Stimulated activated naive B cell treated with anti-CD40 and anti-IgM and Interleukin-4, amounts not matched to agents 10 μg/mL and 1 μg/mL and 100 μg/mL, for 72 hours (primary cell): ENCODE measurements at regions not wholly inside any gene's neighbourhood (a gene's known extent, or its start where the extent isn't known, plus 50 kb on each side); places are given as distances from the start of the nearest gene placed in this dataset.

Experiments
- ATAC-seq, 2 donors: fragments of 150-1000 bp; cut with Tn5 transposase; replicated peaks; 2 replicates each; pipeline ENCODE4 v1.10.0; 2021; ENCODE audit warnings: moderate library complexity in 1 of 2
- DNase-seq: peaks from one replicate; pipeline ENCODE4 v3.0.0; 2021
- H3K27ac Mint-ChIP-seq: one replicate; pipeline ENCODE4 v1.8.0; 2022; ENCODE audit warnings: mild to moderate bottlenecking, mixed read lengths
- H3K27me3 Mint-ChIP-seq, 2 donors: one replicate each; pipeline ENCODE4 v1.8.0; 2022; ENCODE audit warnings: mixed read lengths in 2 of 2
- H3K36me3 Mint-ChIP-seq, 2 donors: one replicate each; pipeline ENCODE4 v1.8.0; 2022; ENCODE audit warnings: mixed read lengths in 2 of 2, mild to moderate bottlenecking in 1 of 2
- H3K4me1 Mint-ChIP-seq, 2 donors: one replicate each; pipeline ENCODE4 v1.8.0; 2022; ENCODE audit warnings: mixed read lengths in 2 of 2, mild to moderate bottlenecking in 1 of 2
- H3K4me3 Mint-ChIP-seq, 2 donors: one replicate each; pipeline ENCODE4 v1.8.0; 2022; ENCODE audit warnings: mild to moderate bottlenecking in 2 of 2, mixed read lengths in 2 of 2, moderate library complexity in 1 of 2
- H3K9me3 Mint-ChIP-seq, 2 donors: one replicate each; pipeline ENCODE4 v1.8.0; 2022; ENCODE audit warnings: mixed read lengths in 2 of 2, mild to moderate bottlenecking in 1 of 2

GRCh38 chr1:218656301-218657037 lies 311.3 kb downstream of the TGFB2 start:
- no peak for ATAC-seq
- Mint-ChIP-seq H3K27ac (no peak overlapping the region), H3K36me3 (no peaks in the 10 kb centered on the region), H3K27me3 (peaks cover 0 to 5% of the 10 kb centered on the region in 2 donors), H3K9me3 (no peaks in the 10 kb centered on the region), H3K4me3 (no peak overlapping the region), H3K4me1 (no peaks in the 10 kb centered on the region)
- DNase-seq, result no peak

GRCh38 chr1:218658269-218658668 lies 313.1 kb downstream of the TGFB2 start:
- no peaks in the 10 kb centered on the region for H3K4me1 Mint-ChIP-seq
- no peaks in the 10 kb centered on the region for H3K9me3 Mint-ChIP-seq

GRCh38 chr1:218658899-218659298 lies 313.8 kb downstream of the TGFB2 start:
- Mint-ChIP-seq H3K36me3 (no peaks in the 10 kb centered on the region), H3K9me3 (no peaks in the 10 kb centered on the region), H3K27ac (no peak overlapping the region), H3K4me3 (no peak overlapping the region), H3K27me3 (peaks cover 0 to 5% of the 10 kb centered on the region in 2 donors), H3K4me1 (no peaks in the 10 kb centered on the region)
- ATAC-seq (no peak), DNase-seq (no peak)

More at GRCh38 chr1:218658269-218658668, 313.1 kb downstream of the TGFB2 start:
- peaks cover 0 to 5% of the 10 kb centered on the region in 2 donors for H3K27me3 Mint-ChIP-seq
- no peak overlapping the region for H3K4me3 Mint-ChIP-seq
- no peak overlapping the region for H3K27ac Mint-ChIP-seq
- ATAC-seq (no peak), DNase-seq (no peak)
- no peaks in the 10 kb centered on the region for H3K36me3 Mint-ChIP-seq

GRCh38 chr1:218659911-218660677 lies 315.0 kb downstream of the TGFB2 start:
- no peak overlapping the region for H3K4me3 Mint-ChIP-seq
- no peaks in the 10 kb centered on the region for H3K9me3 Mint-ChIP-seq
- H3K36me3 Mint-ChIP-seq, result no peaks in the 10 kb centered on the region
- H3K4me1 Mint-ChIP-seq, result no peaks in the 10 kb centered on the region
- no peak overlapping the region for H3K27ac Mint-ChIP-seq
- ATAC-seq (no peak), DNase-seq (no peak)
- H3K27me3 Mint-ChIP-seq, result no peaks in the 10 kb centered on the region

GRCh38 chr1:218660678-218661053 lies 315.5 kb downstream of the TGFB2 start:
- no peak for ATAC-seq
- H3K9me3 Mint-ChIP-seq, result no peaks in the 10 kb centered on the region

GRCh38 chr1:218661411-218661810 lies 316.3 kb downstream of the TGFB2 start:
- no peak for DNase-seq
- no peaks in the 10 kb centered on the region for H3K4me1 Mint-ChIP-seq
- no peak overlapping the region for H3K4me3 Mint-ChIP-seq
- H3K9me3 Mint-ChIP-seq, result no peaks in the 10 kb centered on the region
- peaks cover 0 to 3% of the 10 kb centered on the region in 2 donors for H3K27me3 Mint-ChIP-seq
- H3K27ac Mint-ChIP-seq, result no peak overlapping the region
- no peaks in the 10 kb centered on the region for H3K36me3 Mint-ChIP-seq
- no peak for ATAC-seq

More at GRCh38 chr1:218660678-218661053, 315.5 kb downstream of the TGFB2 start:
- Mint-ChIP-seq H3K27ac (no peak overlapping the region), H3K4me3 (no peak overlapping the region), H3K27me3 (peaks cover 0 to 3% of the 10 kb centered on the region in 2 donors), H3K36me3 (no peaks in the 10 kb centered on the region), H3K4me1 (no peaks in the 10 kb centered on the region)
- no peak for DNase-seq

GRCh38 chr1:218664385-218665170 lies 319.4 kb downstream of the TGFB2 start:
- ATAC-seq (no peak), DNase-seq (no peak)
- no peaks in the 10 kb centered on the region for H3K36me3 Mint-ChIP-seq
- no peaks in the 10 kb centered on the region for H3K9me3 Mint-ChIP-seq
- no peak overlapping the region for H3K4me3 Mint-ChIP-seq
- H3K27me3 Mint-ChIP-seq, result peaks cover 0 to 3% of the 10 kb centered on the region in 2 donors
- no peaks in the 10 kb centered on the region for H3K4me1 Mint-ChIP-seq
- no peak overlapping the region for H3K27ac Mint-ChIP-seq

GRCh38 chr1:218665221-218665620 lies 320.1 kb downstream of the TGFB2 start:
- ATAC-seq, result no peak
- H3K4me3 Mint-ChIP-seq, result no peak overlapping the region
- no peak overlapping the region for H3K27ac Mint-ChIP-seq
- peaks cover 0 to 6% of the 10 kb centered on the region in 2 donors for H3K27me3 Mint-ChIP-seq
- H3K9me3 Mint-ChIP-seq, result peaks cover under 1 to 3% of the 10 kb centered on the region in 2 donors
- H3K4me1 Mint-ChIP-seq, result no peaks in the 10 kb centered on the region
- no peak for DNase-seq
- no peaks in the 10 kb centered on the region for H3K36me3 Mint-ChIP-seq

GRCh38 chr1:218666263-218666662 lies 321.1 kb downstream of the TGFB2 start:
- H3K36me3 Mint-ChIP-seq, result no peaks in the 10 kb centered on the region
- H3K9me3 Mint-ChIP-seq, result peaks cover 2 to 5% of the 10 kb centered on the region in 2 donors
- H3K27me3 Mint-ChIP-seq, result peaks cover 0 to 7% of the 10 kb centered on the region in 2 donors
- DNase-seq, result no peak
- no peak for ATAC-seq
- H3K27ac Mint-ChIP-seq, result no peak overlapping the region
- no peaks in the 10 kb centered on the region for H3K4me1 Mint-ChIP-seq
- no peak overlapping the region for H3K4me3 Mint-ChIP-seq

- no peak for ATAC-seq
- H3K4me1 Mint-ChIP-seq, result no peaks in the 10 kb centered on the region
- peaks cover 2 to 5% of the 10 kb centered on the region in 2 donors for H3K9me3 Mint-ChIP-seq
These were observed 322.8 kb downstream of the TGFB2 start for GRCh38 chr1:218667781-218668516.

GRCh38 chr1:218669431-218669830 lies 324.3 kb downstream of the TGFB2 start:
- ATAC-seq (no peak), DNase-seq (no peak)
- no peak overlapping the region for H3K4me3 Mint-ChIP-seq
- no peaks in the 10 kb centered on the region for H3K4me1 Mint-ChIP-seq
- H3K27ac Mint-ChIP-seq, result no peak overlapping the region
- peaks cover 0 to 7% of the 10 kb centered on the region in 2 donors for H3K27me3 Mint-ChIP-seq
- H3K9me3 Mint-ChIP-seq, result peaks cover 2 to 5% of the 10 kb centered on the region in 2 donors
- H3K36me3 Mint-ChIP-seq, result no peaks in the 10 kb centered on the region

More at GRCh38 chr1:218667781-218668516, 322.8 kb downstream of the TGFB2 start:
- Mint-ChIP-seq H3K36me3 (no peaks in the 10 kb centered on the region), H3K27me3 (peaks cover 0 to 7% of the 10 kb centered on the region in 2 donors), H3K4me3 (no peak overlapping the region), H3K27ac (no peak overlapping the region)
- DNase-seq, result no peak

- H3K36me3 Mint-ChIP-seq, result no peaks in the 10 kb centered on the region
- no peaks in the 10 kb centered on the region for H3K4me1 Mint-ChIP-seq
- no peak for ATAC-seq
- H3K4me3 Mint-ChIP-seq, result no peak overlapping the region
- H3K9me3 Mint-ChIP-seq, result peaks cover 2 to 5% of the 10 kb centered on the region in 2 donors
- no peak for DNase-seq
- H3K27ac Mint-ChIP-seq, result no peak overlapping the region
- H3K27me3 Mint-ChIP-seq, result peaks cover 0 to 6% of the 10 kb centered on the region in 2 donors
These were observed 325.7 kb downstream of the TGFB2 start for GRCh38 chr1:218670875-218671274.

- DNase-seq (no peak), ATAC-seq (no peak)
- H3K4me1 Mint-ChIP-seq, result no peaks in the 10 kb centered on the region
- no peaks in the 10 kb centered on the region for H3K36me3 Mint-ChIP-seq
- peaks cover 0 to 6% of the 10 kb centered on the region in 2 donors for H3K27me3 Mint-ChIP-seq
- no peak overlapping the region for H3K27ac Mint-ChIP-seq
- H3K9me3 Mint-ChIP-seq, result peaks cover 2 to 5% of the 10 kb centered on the region in 2 donors
- no peak overlapping the region for H3K4me3 Mint-ChIP-seq
These were observed 326.4 kb downstream of the TGFB2 start for GRCh38 chr1:218671573-218671972.

- Mint-ChIP-seq H3K9me3 (peaks cover 2 to 5% of the 10 kb centered on the region in 2 donors), H3K27ac (no peak overlapping the region), H3K27me3 (peaks cover 0 to 6% of the 10 kb centered on the region in 2 donors), H3K36me3 (no peaks in the 10 kb centered on the region), H3K4me1 (no peaks in the 10 kb centered on the region), H3K4me3 (no peak overlapping the region)
- no peak for ATAC-seq
- DNase-seq, result no peak
These were observed 328.0 kb downstream of the TGFB2 start for GRCh38 chr1:218673170-218673569.
